Breast epithelium (tissue), 4 donors: ENCODE measurements at regions not wholly inside any gene's neighbourhood (a gene's known extent, or its start where the extent isn't known, plus 50 kb on each side); places are given as distances from the start of the nearest gene placed in this dataset.

Source experiments
- DNase-seq, 2 donors: peaks; one replicate each; pipeline ENCODE4 v3.0.0-alpha.2; 2019; ENCODE audit warnings: low spot score in 2 of 2
- H3K27ac ChIP-seq, 2 donors: fragments of 200-600 bp; sonication (generic) in 1 of 2; one replicate each; pipeline ENCODE4 v1.5.1; 2016 to 2019; ENCODE audit warnings: mild to moderate bottlenecking in 1 of 2
- H3K27me3 ChIP-seq, 2 donors: fragments of 200-600 bp; sonication (generic) in 1 of 2; one replicate each; pipeline versions ENCODE4 v1.5.1 to v1.6.0; 2017 to 2019; ENCODE audit warnings: control low read depth in 1 of 2, mild to moderate bottlenecking in 1 of 2
- H3K36me3 ChIP-seq: fragments of 200-600 bp; one replicate; pipeline ENCODE4 v1.5.1; 2019
- H3K4me1 ChIP-seq, 2 donors: fragments of 200-600 bp; sonication (generic); one replicate each; pipeline ENCODE4 v1.5.1; 2016 to 2019; ENCODE audit warnings: control low read depth in 1 of 2
- H3K4me3 ChIP-seq, 3 donors: fragments of 200-600 bp; sonication (generic); 1 replicate in 2 of 3; 2 replicates in 1 of 3; pipeline ENCODE4 v1.5.1; 2016 to 2019; ENCODE audit warnings: mild to moderate bottlenecking in 3 of 3, moderate library complexity in 2 of 3
- H3K9me3 ChIP-seq, 2 donors: fragments of 200-600 bp; sonication (generic) in 1 of 2; one replicate each; pipeline ENCODE4 v1.5.1; 2016 to 2019; ENCODE audit warnings: control low read depth in 1 of 2
- CTCF ChIP-seq, 3 donors: fragments of 450-650 bp; IDR thresholded peaks; one replicate each; pipeline ENCODE4 v1.5.1; 2016 to 2017; ENCODE audit warnings: antibody characterized with exemption in 3 of 3, mild to moderate bottlenecking in 3 of 3, moderate library complexity in 3 of 3
- POLR2A ChIP-seq: fragments of 450-650 bp; IDR thresholded peaks from one replicate; pipeline ENCODE4 v1.6.1; 2016; ENCODE audit warnings: antibody characterized with exemption, mild to moderate bottlenecking, moderate library complexity
- POLR2AphosphoS5 ChIP-seq, 3 donors: sonication (generic); formaldehyde crosslinking; IDR thresholded peaks; one replicate each; pipeline ENCODE4 v1.6.1; 2017; ENCODE audit warnings: antibody characterized with exemption in 3 of 3
- intact Hi-C: fragments of 100-400 bp; cut with DNase I; formaldehyde crosslinking; loops from one replicate; pipeline ENCODE4 v1.15.1; 2023; ENCODE audit warnings: low total_unique reads

DNA sequence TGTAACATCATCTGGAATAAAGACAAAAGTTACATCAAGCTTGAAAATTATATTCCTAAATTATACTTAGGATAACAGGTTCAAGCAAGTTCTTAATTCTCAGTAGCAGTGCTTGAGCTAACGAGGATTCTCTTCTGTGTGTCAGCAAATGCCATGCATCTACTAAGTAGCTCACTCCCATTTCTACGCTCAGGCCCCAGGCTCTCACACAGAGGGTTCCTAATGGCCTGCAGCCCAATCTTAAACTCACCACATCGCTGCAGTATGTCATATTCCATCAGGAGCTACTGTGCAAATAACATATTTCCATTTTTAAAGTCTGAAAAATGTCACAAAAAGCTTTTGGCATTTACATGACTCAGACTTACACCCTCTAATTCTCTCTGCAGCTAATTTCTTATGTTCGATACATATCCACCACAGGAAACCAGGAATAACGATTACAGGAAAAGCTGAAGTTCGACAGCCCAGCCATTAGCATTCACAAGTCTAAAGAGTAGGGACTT is 474.8 kb downstream of the EFNA5 start:
- H3K27ac ChIP-seq: no peak overlapping the region
- no peaks in the 10 kb centered on the region for H3K4me1 ChIP-seq
- no peaks in the 10 kb centered on the region for H3K27me3 ChIP-seq
- no peaks in the 10 kb centered on the region for H3K9me3 ChIP-seq
- H3K4me3 ChIP-seq: no peak overlapping the region
- no peak for DNase-seq
- intact Hi-C loops: no loop called here
- no peaks in the 10 kb centered on the region for H3K36me3 ChIP-seq
- no peak for TF ChIP-seq CTCF (IDR thresholded peaks at IDR 0.05)
- TF ChIP-seq POLR2AphosphoS5 (IDR thresholded peaks at IDR 0.05): no peak
- no peak for TF ChIP-seq POLR2A

- H3K4me3 ChIP-seq: no peak overlapping the region
- intact Hi-C loops: no loop called here
- TF ChIP-seq CTCF (IDR thresholded peaks at IDR 0.05) (no peak), POLR2A (no peak)
- no peak overlapping the region for H3K27ac ChIP-seq
- H3K9me3 ChIP-seq: no peaks in the 10 kb centered on the region
- no peaks in the 10 kb centered on the region for H3K4me1 ChIP-seq
- no peak for DNase-seq
- H3K36me3 ChIP-seq: no peaks in the 10 kb centered on the region
- no peaks in the 10 kb centered on the region for H3K27me3 ChIP-seq
Measured at GRCh38 chr5:107184871-107185270, 485.9 kb downstream of the EFNA5 start.

DNA sequence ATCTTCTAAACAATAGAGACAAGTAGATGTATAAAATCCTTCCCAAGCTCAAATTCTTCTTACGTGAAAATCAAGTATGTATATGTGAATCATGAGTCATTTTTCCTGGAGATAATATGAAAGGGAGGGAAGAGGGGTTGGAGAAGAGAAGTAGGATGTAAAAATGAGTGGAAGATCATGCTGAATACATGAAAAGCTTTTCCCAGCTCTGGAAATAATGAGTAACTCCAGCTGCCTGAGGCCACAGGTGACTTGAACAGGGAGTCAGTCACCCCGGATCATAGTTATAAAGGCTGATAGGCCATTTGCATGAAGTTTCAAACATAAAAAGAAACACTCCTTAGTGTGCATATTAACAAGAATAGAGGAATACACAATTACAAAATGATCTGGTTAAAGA is 486.7 kb downstream of the EFNA5 start:
- H3K27ac ChIP-seq: no peak overlapping the region
- DNase-seq: no peak
- H3K9me3 ChIP-seq: no peaks in the 10 kb centered on the region
- H3K4me1 ChIP-seq: no peaks in the 10 kb centered on the region
- H3K27me3 ChIP-seq: no peaks in the 10 kb centered on the region
- H3K4me3 ChIP-seq: no peak overlapping the region
- intact Hi-C loops: no loop called here
- TF ChIP-seq CTCF (IDR thresholded peaks at IDR 0.05) (no peak), POLR2AphosphoS5 (IDR thresholded peaks at IDR 0.05) (no peak), POLR2A (no peak)
- no peaks in the 10 kb centered on the region for H3K36me3 ChIP-seq

DNA sequence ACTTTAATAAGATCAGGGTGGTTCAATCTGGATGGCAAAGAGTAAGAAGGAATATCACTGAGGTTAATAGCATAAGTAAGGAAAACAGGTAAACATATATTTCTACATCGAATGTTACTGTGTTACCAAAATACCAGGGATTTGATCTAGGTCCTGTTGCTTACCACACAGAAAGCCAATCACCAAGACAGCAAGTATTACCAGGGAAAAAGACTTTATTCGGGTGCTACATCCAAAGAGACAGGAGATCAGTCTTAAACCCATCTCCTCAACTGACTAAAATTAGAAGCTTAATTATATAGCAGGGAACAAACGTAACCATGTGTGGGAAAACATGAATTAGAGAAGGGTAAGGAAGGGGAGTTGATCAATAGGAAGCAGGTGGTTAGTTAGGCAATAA is 500.1 kb downstream of the EFNA5 start:
- Histone ChIP-seq H3K27ac (no peak overlapping the region), H3K9me3 (peaks cover 0 to 7% of the 10 kb centered on the region in 2 donors), H3K4me1 (no peaks in the 10 kb centered on the region), H3K27me3 (no peaks in the 10 kb centered on the region), H3K36me3 (no peaks in the 10 kb centered on the region), H3K4me3 (no peak overlapping the region)
- no peak for TF ChIP-seq POLR2A
- no peak for TF ChIP-seq POLR2AphosphoS5 (IDR thresholded peaks at IDR 0.05)
- no peak for TF ChIP-seq CTCF (IDR thresholded peaks at IDR 0.05)
- DNase-seq: no peak
- intact Hi-C loops: no loop called here

- no peaks in the 10 kb centered on the region for H3K4me1 ChIP-seq
- intact Hi-C loops: no loop called here
- H3K27ac ChIP-seq: no peak overlapping the region
- TF ChIP-seq POLR2AphosphoS5 (IDR thresholded peaks at IDR 0.05): no peak
- no peak for TF ChIP-seq POLR2A
- no peak for TF ChIP-seq CTCF (IDR thresholded peaks at IDR 0.05)
- no peaks in the 10 kb centered on the region for H3K27me3 ChIP-seq
- H3K4me3 ChIP-seq: no peak overlapping the region
- no peak for DNase-seq
- H3K9me3 ChIP-seq: peaks cover 0 to 7% of the 10 kb centered on the region in 2 donors
- no peaks in the 10 kb centered on the region for H3K36me3 ChIP-seq
Measured at GRCh38 chr5:107169867-107170266, 500.9 kb downstream of the EFNA5 start.
